GM10248 (cell line): ENCODE measurements at regions not wholly inside any gene's neighbourhood (a gene's known extent, or its start where the extent isn't known, plus 50 kb on each side); places are given as distances from the start of the nearest gene placed in this dataset.
"Not testable (repeated sequence)": the region's sequence is repeated elsewhere in the genome, so short reads cannot be mapped to it uniquely, and the experiment has no call there.

Experiments
- CTCF ChIA-PET: fragments of 300-600 bp; sonication (Branson Sonifier 250); formaldehyde crosslinking; extraction: SDS; loops from one replicate; lab custom pipeline; 2021; ENCODE audit warnings: antibody characterized with exemption; lab: Yijun Ruan, JAX
- POLR2A ChIA-PET: fragments of 350-650 bp; sonication (Branson Sonifier 250); formaldehyde crosslinking; extraction: SDS; loops from one replicate; lab custom pipeline; 2020; ENCODE audit warnings: antibody characterized with exemption; lab: Yijun Ruan, JAX
- DNase-seq: peaks from one replicate; pipeline ENCODE4 v3.0.0; 2012; ENCODE audit errors: extremely low spot score
- CTCF ChIP-seq: IDR thresholded peaks from 2 replicates; pipeline ENCODE4 v1.5.1; 2012; ENCODE audit warnings: mild to moderate bottlenecking, low read depth; ENCODE audit errors: extremely low read depth, missing control alignments, control extremely low read depth

DNA sequence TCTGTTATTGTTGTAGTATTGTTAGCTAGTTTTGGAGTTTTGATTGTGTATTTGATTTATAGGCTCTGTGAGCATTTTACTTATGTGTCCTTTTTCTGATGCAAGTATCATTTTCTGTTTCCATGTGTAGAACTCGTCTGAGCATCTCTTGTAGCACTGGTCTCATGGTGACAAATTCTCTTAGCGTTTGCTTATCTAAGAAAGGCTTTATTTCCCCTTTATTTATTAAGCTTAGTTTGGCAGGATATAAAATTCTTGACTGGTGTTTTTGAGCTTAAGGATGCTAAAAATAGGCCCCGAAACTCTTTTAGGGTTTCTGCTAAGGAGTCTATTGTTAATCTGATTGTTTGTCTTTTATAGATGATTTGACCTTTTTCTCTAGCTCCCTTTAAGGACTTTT, 57.6 kb upstream of the THUMPD2 start:
- DNase-seq: no peak
- no peak for TF ChIP-seq CTCF
- POLR2A ChIA-PET: no interaction called here
- CTCF ChIA-PET: interaction anchor here (1.0 to 3.8 kb wide), 6 partner anchors 8 to 77 kb away, joined by 3 to 29 read pairs (median 8); no protein-coding TSS in a partner anchor

DNA sequence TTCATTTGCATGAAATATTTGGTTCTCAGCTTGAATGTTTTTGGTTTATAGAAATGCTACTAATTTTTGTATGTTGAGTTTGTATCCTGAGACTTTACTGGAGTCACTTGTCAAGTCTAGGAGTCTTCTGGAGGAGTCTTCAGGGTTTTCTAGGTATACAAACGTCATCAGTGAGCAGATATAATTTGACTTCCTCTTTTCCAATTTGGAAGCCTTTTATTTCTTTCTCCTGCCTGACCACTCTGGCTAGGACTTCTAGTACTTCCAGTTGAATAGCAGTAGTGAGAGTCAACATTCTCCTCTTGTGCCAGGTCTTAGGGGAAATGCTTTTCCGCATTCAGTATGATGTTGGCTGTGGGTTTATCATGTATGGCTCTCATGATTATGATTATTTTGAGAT, 55.4 kb upstream of the THUMPD2 start:
- CTCF ChIA-PET: no interaction called here
- POLR2A ChIA-PET: no interaction called here
- DNase-seq: no peak
- no peak for TF ChIP-seq CTCF

GRCh38 chr2:39830610-39831009, 51.6 kb upstream of the THUMPD2 start:
- DNase-seq, CTCF ChIA-PET, POLR2A ChIA-PET: not testable (repeated sequence)
